ENCODE measurements at regions not wholly inside any gene's neighbourhood (a gene's known extent, or its start where the extent isn't known, plus 50 kb on each side); places are given as distances from the start of the nearest gene placed in this dataset.

GRCh38 chr4:57371671-57372070 is 261.5 kb upstream of the IGFBP7 start:
- H4K20me1 ChIP-seq (ENCODE audit: insufficient read depth) = no peaks in the 10 kb centered on the region
- H3K27me3 ChIP-seq (ENCODE audit: insufficient read depth, low read depth, low read length) = no peaks in the 10 kb centered on the region
- H2AFZ ChIP-seq (ENCODE audit: low read depth, low read length) = no peak overlapping the region
- H3K4me2 ChIP-seq (ENCODE audit: low read length) = no peak overlapping the region
- H3K9me2 ChIP-seq (ENCODE audit: insufficient read depth, low read length) = no peaks in the 10 kb centered on the region
- TF ChIP-seq, protein P1, sequence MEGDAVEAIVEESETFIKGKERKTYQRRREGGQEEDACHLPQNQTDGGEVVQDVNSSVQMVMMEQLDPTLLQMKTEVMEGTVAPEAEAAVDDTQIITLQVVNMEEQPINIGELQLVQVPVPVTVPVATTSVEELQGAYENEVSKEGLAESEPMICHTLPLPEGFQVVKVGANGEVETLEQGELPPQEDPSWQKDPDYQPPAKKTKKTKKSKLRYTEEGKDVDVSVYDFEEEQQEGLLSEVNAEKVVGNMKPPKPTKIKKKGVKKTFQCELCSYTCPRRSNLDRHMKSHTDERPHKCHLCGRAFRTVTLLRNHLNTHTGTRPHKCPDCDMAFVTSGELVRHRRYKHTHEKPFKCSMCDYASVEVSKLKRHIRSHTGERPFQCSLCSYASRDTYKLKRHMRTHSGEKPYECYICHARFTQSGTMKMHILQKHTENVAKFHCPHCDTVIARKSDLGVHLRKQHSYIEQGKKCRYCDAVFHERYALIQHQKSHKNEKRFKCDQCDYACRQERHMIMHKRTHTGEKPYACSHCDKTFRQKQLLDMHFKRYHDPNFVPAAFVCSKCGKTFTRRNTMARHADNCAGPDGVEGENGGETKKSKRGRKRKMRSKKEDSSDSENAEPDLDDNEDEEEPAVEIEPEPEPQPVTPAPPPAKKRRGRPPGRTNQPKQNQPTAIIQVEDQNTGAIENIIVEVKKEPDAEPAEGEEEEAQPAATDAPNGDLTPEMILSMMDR (IDR thresholded peaks at IDR 0.05; ENCODE audit: poor library complexity, severe bottlenecking) = no peak
- TF ChIP-seq SMC3 (conservative IDR thresholded peaks at IDR 0.05; ENCODE audit: poor library complexity) (no peak), MXI1 (conservative IDR thresholded peaks at IDR 0.05; ENCODE audit: poor library complexity, severe bottlenecking) (no peak), TAF1 (IDR thresholded peaks at IDR 0.05; ENCODE audit: low read depth) (no peak), EP300 (conservative IDR thresholded peaks at IDR 0.05; ENCODE audit: poor library complexity, severe bottlenecking) (no peak), RAD21 (conservative IDR thresholded peaks at IDR 0.05) (no peak), POLR2AphosphoS5 (IDR thresholded peaks at IDR 0.05) (no peak), EZH2 (IDR thresholded peaks at IDR 0.05; ENCODE audit: borderline replicate concordance, insufficient read depth, low read length, poor library complexity, severe bottlenecking) (no peak), REST (IDR thresholded peaks at IDR 0.05; ENCODE audit: borderline replicate concordance) (no peak)
- no peaks in the 10 kb centered on the region for H3K36me3 ChIP-seq (ENCODE audit: insufficient read depth, low read length)
- no peak overlapping the region for H3K9ac ChIP-seq (ENCODE audit: low read length)
- no peaks in the 10 kb centered on the region for H3F3A ChIP-seq (ENCODE audit: insufficient read depth, low read length, poor library complexity, severe bottlenecking)
- H3K27ac ChIP-seq (ENCODE audit: low read length) = no peak overlapping the region
- no peak overlapping the region for H3K4me3 ChIP-seq (ENCODE audit: low read length)
- no peaks in the 10 kb centered on the region for H3K9me3 ChIP-seq (ENCODE audit: low read length)
- H3K79me2 ChIP-seq (replicated peaks; ENCODE audit: insufficient read depth, low read length) = no peaks in the 10 kb centered on the region

DNA sequence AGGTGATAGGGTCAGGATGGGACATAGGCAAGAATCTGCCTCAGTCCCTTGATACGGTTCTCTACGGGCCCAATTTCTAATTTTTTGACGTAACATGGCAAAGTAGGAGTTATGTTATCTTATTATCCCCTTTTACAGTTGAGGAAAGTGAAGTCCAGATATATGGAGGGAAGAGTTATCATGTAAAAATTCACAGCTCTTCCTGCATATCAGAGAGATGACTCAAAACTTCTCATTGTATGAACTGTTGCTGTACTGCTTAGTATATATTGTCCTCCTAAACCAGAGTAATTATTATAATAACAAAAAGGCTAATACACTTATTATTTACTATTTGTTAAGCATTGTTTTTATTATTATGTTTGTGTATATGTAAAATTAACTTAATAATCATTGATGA is 260.5 kb upstream of the IGFBP7 start:
- Histone ChIP-seq H4K20me1 (ENCODE audit: insufficient read depth) (no peaks in the 10 kb centered on the region), H3K9me3 (ENCODE audit: low read length) (no peaks in the 10 kb centered on the region), H2AFZ (ENCODE audit: low read depth, low read length) (no peak overlapping the region), H3K27me3 (ENCODE audit: insufficient read depth, low read depth, low read length) (no peaks in the 10 kb centered on the region), H3F3A (ENCODE audit: insufficient read depth, low read length, poor library complexity, severe bottlenecking) (no peaks in the 10 kb centered on the region), H3K4me3 (ENCODE audit: low read length) (no peak overlapping the region), H3K9me2 (ENCODE audit: insufficient read depth, low read length) (no peaks in the 10 kb centered on the region), H3K79me2 (replicated peaks; ENCODE audit: insufficient read depth, low read length) (no peaks in the 10 kb centered on the region), H3K4me2 (ENCODE audit: low read length) (no peak overlapping the region), H3K36me3 (ENCODE audit: insufficient read depth, low read length) (no peaks in the 10 kb centered on the region), H3K9ac (ENCODE audit: low read length) (no peak overlapping the region), H3K27ac (ENCODE audit: low read length) (no peak overlapping the region)
- TF ChIP-seq REST (IDR thresholded peaks at IDR 0.05; ENCODE audit: borderline replicate concordance) (no peak), EZH2 (IDR thresholded peaks at IDR 0.05; ENCODE audit: borderline replicate concordance, insufficient read depth, low read length, poor library complexity, severe bottlenecking) (no peak), EP300 (conservative IDR thresholded peaks at IDR 0.05; ENCODE audit: poor library complexity, severe bottlenecking) (no peak), MXI1 (conservative IDR thresholded peaks at IDR 0.05; ENCODE audit: poor library complexity, severe bottlenecking) (no peak), SMC3 (conservative IDR thresholded peaks at IDR 0.05; ENCODE audit: poor library complexity) (no peak), RAD21 (conservative IDR thresholded peaks at IDR 0.05) (no peak), POLR2AphosphoS5 (IDR thresholded peaks at IDR 0.05) (no peak), TAF1 (IDR thresholded peaks at IDR 0.05; ENCODE audit: low read depth) (no peak)
- TF ChIP-seq, protein P1 (IDR thresholded peaks at IDR 0.05; ENCODE audit: poor library complexity, severe bottlenecking) = no peak
